Left lung (tissue), 4 donors: ENCODE measurements at regions not wholly inside any gene's neighbourhood (a gene's known extent, or its start where the extent isn't known, plus 50 kb on each side); places are given as distances from the start of the nearest gene placed in this dataset.

Source experiments
- ATAC-seq: fragments of 200-7000 bp; cut with Tn5 transposase; one replicate; pipeline ENCODE4 v1.9.1; 2020; ENCODE audit warnings: moderate library complexity
- DNase-seq, 4 donors: peaks; one replicate each; pipeline ENCODE4 v3.0.0-alpha.2; 2013 to 2020
- H3K27ac ChIP-seq, 2 donors: fragments of 200-600 bp; sonication (generic) in 1 of 2; one replicate each; pipeline versions ENCODE4 v1.5.0 to v1.8.0; 2020 to 2021
- H3K27me3 ChIP-seq, 2 donors: fragments of 200-600 bp; sonication (generic) in 1 of 2; one replicate each; pipeline versions ENCODE4 v1.5.0 to v1.8.0; 2020 to 2021
- H3K36me3 ChIP-seq, 2 donors: fragments of 200-600 bp; sonication (generic) in 1 of 2; one replicate each; pipeline versions ENCODE4 v1.5.0 to v1.8.0; 2020 to 2021
- H3K4me1 ChIP-seq, 2 donors: fragments of 200-600 bp; one replicate each; pipeline ENCODE4 v1.8.0; 2021
- H3K4me3 ChIP-seq, 2 donors: fragments of 200-600 bp; sonication (generic) in 1 of 2; one replicate each; pipeline versions ENCODE4 v1.5.0 to v1.8.0; 2020 to 2021; ENCODE audit warnings: mild to moderate bottlenecking in 1 of 2
- H3K9me3 ChIP-seq, 2 donors: fragments of 200-600 bp; sonication (generic) in 1 of 2; one replicate each; pipeline versions ENCODE4 v1.5.0 to v1.8.0; 2020 to 2021
- CTCF ChIP-seq, 2 donors: fragments of 200-600 bp; sonication (generic) in 1 of 2; IDR thresholded peaks; one replicate each; pipeline versions ENCODE4 v1.5.0 to v1.8.0; 2021; ENCODE audit warnings: antibody characterized with exemption in 2 of 2
- intact Hi-C, 2 donors: fragments of 100-400 bp; cut with DNase I; formaldehyde crosslinking; loops; one replicate each; pipeline versions ENCODE4 v1.11.2 to v1.14.2; 2022
- donor health status: DM: no; HTN: yes; CAD: no.
- donor health status: DM: no; HTN: no; CAD: no.

- H3K4me3 ChIP-seq = no peak overlapping the region
- TF ChIP-seq CTCF (IDR thresholded peaks at IDR 0.05) = no peak
- H3K27ac ChIP-seq = no peak overlapping the region
- ATAC-seq (no peak), DNase-seq (no peak)
- intact Hi-C loops = no loop called here
- H3K27me3 ChIP-seq = no peaks in the 10 kb centered on the region
- no peaks in the 10 kb centered on the region for H3K9me3 ChIP-seq
- no peaks in the 10 kb centered on the region for H3K36me3 ChIP-seq
- no peaks in the 10 kb centered on the region for H3K4me1 ChIP-seq
These were observed 1096.3 kb downstream of the GALC start for GRCh38 chr14:86896701-86897100.

- Histone ChIP-seq H3K4me3 (no peak overlapping the region), H3K36me3 (no peaks in the 10 kb centered on the region), H3K9me3 (no peaks in the 10 kb centered on the region), H3K27me3 (no peaks in the 10 kb centered on the region), H3K27ac (no peak overlapping the region), H3K4me1 (no peaks in the 10 kb centered on the region)
- ATAC-seq (no peak), DNase-seq (no peak)
- no peak for TF ChIP-seq CTCF (IDR thresholded peaks at IDR 0.05)
- intact Hi-C loops = no loop called here
These were observed 1100.6 kb downstream of the GALC start for GRCh38 chr14:86892152-86892956.

- DNase-seq (no peak), ATAC-seq (no peak)
- intact Hi-C loops = no loop called here
- Histone ChIP-seq H3K9me3 (peaks cover 0 to 1% of the 10 kb centered on the region in 2 donors), H3K27ac (no peak overlapping the region), H3K36me3 (no peaks in the 10 kb centered on the region), H3K4me1 (no peaks in the 10 kb centered on the region), H3K4me3 (no peak overlapping the region), H3K27me3 (no peaks in the 10 kb centered on the region)
- no peak for TF ChIP-seq CTCF (IDR thresholded peaks at IDR 0.05)
These were observed 1107.7 kb downstream of the GALC start for GRCh38 chr14:86885280-86885679.

- Histone ChIP-seq H3K27ac (no peak overlapping the region), H3K27me3 (no peaks in the 10 kb centered on the region), H3K9me3 (peaks cover 0 to 7% of the 10 kb centered on the region in 2 donors), H3K4me3 (no peak overlapping the region), H3K4me1 (no peaks in the 10 kb centered on the region), H3K36me3 (no peaks in the 10 kb centered on the region)
- intact Hi-C loops = no loop called here
- TF ChIP-seq CTCF (IDR thresholded peaks at IDR 0.05) = no peak
- DNase-seq (no peak), ATAC-seq (no peak)
These were observed 1108.5 kb downstream of the GALC start for GRCh38 chr14:86884498-86884897.

GRCh38 chr14:86882818-86883217 is 1110.2 kb downstream of the GALC start:
- Histone ChIP-seq H3K27ac (no peak overlapping the region), H3K9me3 (peaks cover 0 to 7% of the 10 kb centered on the region in 2 donors), H3K27me3 (no peaks in the 10 kb centered on the region), H3K4me3 (no peak overlapping the region), H3K36me3 (no peaks in the 10 kb centered on the region), H3K4me1 (no peaks in the 10 kb centered on the region)
- intact Hi-C loops = no loop called here
- DNase-seq (no peak), ATAC-seq (no peak)
- no peak for TF ChIP-seq CTCF (IDR thresholded peaks at IDR 0.05)
